Stimulated activated CD4-positive, alpha-beta T cell treated with anti-CD3 and anti-CD28 coated beads, TNF-alpha, amount 100 ng/mL, for 48 hours (primary cell): ENCODE measurements at regions not wholly inside any gene's neighbourhood (a gene's known extent, or its start where the extent isn't known, plus 50 kb on each side); places are given as distances from the start of the nearest gene placed in this dataset.
A peak's percentile ranks its signal among the peaks of the same experiment; 100 is the strongest.
"Not testable (repeated sequence)": the region's sequence is repeated elsewhere in the genome, so short reads cannot be mapped to it uniquely, and the experiment has no call there.

Experiments used
- DNase-seq, 3 donors: peaks; one replicate each; pipeline ENCODE4 v3.0.0-alpha.2; 2020; ENCODE audit warnings: low read depth in 3 of 3

- DNase-seq, result not testable (repeated sequence)
Measured at GRCh38 chr16:88242312-88243295, 140.2 kb upstream of the ZNF469 start.

GRCh38 chr16:88243921-88244320 is 138.8 kb upstream of the ZNF469 start:
- DNase-seq, result not testable (repeated sequence)

GRCh38 chr16:88245241-88246081 is 137.3 kb upstream of the ZNF469 start:
- not testable (repeated sequence) for DNase-seq

GRCh38 chr16:88246955-88247582 is 135.7 kb upstream of the ZNF469 start:
- DNase-seq, result not testable (repeated sequence)

DNA sequence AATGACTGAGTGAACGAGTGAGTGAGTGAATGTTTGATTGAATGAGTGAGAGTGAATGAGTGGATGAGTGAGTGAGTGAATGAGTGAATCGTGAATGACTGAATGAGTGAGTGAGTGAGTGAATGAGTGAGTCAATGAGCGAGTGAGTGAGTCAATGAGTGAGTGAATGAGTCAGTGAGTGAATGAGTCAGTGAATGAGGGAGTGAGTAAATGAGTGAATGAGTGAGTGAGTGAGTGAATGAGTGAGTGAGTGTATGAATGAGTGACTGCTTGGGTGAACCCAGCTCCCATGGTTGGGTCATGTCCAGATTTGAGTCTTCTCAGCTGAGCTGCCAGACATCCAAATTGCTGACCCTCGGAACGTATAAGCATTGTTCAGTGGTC is 135.2 kb upstream of the ZNF469 start:
- not testable (repeated sequence) for DNase-seq

- DNase-seq, result not testable (repeated sequence)
Measured at GRCh38 chr16:88248761-88249160, 134.0 kb upstream of the ZNF469 start.

DNA sequence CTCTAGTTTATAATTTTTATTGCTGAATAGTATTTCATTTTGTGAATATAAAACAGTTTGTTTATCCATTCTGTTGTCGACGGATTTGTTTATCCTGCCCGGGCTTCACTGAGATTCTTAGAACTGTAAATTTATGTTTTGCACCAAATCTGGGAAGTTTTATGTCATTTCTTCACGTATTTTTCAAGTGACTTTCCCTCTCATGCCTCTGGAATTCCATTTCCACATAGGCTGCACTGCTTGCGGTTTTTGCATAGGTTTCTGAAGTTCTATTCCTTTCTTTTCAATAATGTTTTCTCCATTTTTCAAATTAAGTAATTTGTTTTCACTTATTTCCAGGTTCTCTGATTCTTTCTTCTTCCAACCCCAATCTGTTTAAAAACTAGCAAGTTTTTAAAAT is 132.4 kb upstream of the ZNF469 start:
- DNase-seq, result not testable (repeated sequence)

DNA sequence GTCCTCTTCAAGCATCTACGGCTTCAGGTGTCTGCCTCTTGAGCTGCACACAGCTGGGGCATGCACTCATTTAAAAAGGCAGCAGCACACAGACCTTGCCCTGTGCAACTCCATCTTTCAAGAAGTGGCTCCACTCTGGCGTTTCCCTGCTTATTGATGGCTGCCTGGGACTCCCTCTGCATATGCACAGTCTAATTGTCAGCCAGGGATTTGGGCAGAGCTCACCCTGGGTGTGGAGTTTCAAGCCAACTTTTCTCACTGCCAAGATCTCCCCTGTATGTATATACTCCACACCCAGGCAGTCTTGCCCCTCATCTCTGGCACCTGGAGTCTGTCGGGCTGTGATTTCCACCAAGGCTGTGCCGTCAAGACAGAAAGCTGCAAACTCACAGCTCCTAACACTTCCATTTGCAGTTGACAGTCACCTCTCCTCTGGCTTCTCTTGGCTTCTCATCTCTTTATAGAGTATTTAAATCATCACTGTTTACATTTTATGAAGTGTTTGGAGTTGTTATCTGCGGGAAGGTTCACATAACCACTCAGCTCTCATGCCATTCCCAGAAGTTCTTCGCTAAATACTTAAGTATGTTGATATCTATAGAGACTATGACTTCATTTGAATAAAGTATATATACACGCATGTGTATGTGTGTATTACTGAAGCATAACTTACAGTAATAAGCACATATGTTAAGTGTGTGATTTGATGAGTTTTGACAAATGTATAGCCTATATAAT is 130.5 kb upstream of the ZNF469 start:
- not testable (repeated sequence) for DNase-seq

DNA sequence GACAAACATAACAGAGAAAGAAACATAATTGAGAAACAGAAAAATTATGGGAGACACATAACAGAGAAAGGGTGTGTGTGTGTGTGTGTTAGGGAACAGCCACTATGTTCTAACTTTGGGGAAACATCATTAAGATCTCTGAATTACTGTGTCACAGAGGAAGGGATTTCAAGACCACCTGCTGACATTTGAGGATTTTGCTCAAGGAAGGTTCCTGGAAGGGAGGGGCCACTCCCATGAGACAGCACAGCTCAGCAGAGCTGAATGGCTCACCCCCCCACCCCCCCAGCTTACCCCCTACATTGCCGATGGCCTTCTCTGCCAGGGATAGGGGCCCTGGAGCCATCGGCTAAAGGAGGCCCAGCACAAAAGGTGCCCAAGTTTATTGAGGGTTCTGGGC is 124.6 kb upstream of the ZNF469 start:
- DNase-seq, result not testable (repeated sequence)

- DNase-seq, result not testable (repeated sequence)
Measured at GRCh38 chr16:88258764-88259525, 123.8 kb upstream of the ZNF469 start.

GRCh38 chr16:88259538-88259937 is 123.2 kb upstream of the ZNF469 start:
- not testable (repeated sequence) for DNase-seq

- not testable (repeated sequence) for DNase-seq
Measured at GRCh38 chr16:88260146-88260545, 122.6 kb upstream of the ZNF469 start.

DNA sequence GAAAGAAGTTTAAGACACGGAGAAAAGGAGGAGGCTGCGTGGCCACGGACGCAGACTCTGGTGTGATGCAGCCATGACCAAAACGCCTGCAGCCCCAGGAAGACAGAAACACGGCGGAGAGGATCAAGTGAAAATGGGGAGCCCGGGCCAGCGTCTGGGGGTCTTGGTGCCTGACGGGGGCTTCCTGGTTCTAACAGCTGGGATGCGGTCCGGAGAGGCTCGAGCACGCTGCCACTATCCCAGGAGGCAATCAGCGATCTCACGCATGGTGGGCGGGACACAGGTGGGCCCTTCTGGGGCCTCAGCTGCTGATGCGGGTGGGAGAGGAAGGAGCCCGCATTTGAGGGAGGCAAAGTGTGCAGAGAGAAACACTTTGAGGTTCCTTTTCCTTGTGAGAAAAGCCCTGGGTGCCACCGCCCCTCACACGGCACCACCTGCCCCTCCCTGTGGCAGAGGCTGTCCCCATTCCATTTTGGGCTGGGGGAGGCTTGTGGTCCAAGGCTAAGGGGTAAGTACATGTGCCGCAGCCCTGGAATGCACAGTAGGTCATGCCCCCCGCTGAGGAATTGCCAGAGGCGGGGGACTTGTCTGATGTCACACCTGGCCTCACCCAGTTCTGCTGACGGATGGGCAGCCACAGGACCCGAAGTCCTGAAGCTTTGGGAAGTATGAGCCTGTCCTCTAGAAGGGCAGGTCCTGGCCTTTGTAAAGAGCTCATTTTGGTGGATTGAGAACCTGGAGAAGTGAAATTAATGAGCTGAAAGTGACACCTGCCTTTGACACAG is 121.7 kb upstream of the ZNF469 start:
- DNase-seq, result not testable (repeated sequence)

DNA sequence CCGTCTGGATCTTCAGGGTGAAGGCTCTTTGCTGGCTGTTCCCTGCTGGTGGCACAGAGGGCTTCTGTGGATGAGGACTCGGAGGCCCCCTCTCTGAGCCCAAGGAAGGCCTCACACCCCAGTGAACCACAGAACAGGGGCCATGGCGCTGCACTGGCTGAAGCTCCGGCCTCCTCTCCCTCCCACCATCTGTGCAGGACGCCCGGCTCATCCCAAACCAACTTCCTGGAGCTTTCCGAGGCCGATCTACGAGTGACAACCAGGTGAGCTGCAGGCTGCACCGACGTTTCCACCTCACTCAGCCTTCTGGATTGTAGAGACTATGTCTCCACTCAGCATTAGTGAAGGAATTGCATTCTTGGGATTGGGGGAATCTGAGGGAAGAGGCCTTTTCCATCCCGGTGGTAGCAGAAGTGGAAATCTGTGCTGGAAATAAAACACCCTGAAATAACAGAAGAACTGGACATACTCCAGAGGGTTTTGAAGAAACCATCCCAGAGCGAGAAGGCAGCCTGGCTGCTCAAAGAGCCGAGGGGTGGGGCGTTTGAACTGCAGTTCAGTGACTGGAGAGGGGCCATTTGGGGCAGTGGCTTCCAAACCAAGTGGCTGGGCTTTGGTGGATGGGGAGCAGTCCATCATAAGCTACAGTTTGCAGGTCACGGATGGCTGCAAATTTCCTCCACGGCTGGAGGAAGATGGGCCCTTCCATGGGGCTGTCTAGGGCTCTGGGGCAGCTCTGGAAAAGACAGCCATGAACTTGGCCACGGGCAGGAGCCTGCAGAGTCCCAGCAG is 120.7 kb upstream of the ZNF469 start:
- not testable (repeated sequence) for DNase-seq

- not testable (repeated sequence) for DNase-seq
Measured at GRCh38 chr16:88262858-88263563, 119.7 kb upstream of the ZNF469 start.

DNA sequence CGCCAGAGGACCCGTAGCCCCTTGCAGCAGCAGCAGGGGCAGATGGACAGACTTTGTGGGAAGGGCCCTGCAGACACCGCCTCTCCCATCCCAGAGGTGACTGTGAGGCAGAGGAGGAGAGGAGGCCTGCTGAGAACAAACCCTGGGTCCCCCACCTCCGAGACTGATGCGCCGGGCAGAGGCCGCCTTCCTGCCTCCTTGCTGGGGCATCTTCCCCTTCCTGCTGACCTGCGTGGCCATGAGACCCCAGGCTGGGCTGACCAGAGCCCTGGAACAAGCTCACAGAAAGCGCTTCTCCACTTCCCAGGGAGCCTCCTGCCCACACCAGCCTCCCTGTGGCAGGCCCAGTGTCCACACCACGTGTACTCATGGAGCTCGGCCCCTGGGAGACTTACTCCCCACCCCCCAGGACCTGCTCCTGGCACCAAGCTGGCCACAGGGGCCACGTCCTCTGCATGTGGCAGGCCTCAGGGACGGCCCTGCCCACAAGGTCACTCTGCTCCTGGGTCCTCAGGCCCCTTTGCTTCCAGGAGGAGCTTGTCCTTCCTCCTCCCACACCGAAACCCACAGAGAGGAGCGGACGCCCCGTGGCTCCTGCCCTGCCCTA is 119.0 kb upstream of the ZNF469 start:
- not testable (repeated sequence) for DNase-seq

DNA sequence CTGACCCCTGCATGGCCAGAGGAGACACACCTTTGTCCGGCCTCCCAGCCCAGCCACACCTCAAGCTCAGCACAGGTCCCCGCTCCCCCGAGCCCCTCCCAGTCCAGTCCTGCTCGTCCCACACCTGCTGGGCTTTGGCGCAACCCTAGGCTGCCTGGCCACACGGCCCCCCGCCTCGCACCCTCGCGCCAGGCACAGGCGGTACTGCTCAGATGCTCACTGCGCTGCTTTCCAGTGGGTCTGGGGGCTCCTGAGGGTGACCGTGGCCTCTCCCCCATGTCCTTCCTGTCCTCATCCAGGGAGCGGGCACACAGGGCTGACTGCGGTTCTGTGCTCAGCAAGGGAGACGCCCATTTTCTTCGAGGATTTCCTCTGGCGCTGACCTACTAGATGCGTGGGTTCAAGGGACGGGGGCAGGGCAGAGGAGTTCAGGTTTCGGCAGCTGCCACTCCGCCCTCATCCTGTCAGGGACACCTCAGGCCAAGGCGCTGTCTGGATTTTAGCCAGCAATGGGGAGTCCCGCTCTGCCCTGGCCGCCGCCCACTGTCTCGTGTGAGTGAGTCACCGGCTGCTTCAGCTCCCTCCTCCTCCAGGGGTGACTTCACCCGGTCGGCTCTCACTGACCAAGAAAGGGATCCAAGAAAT is 118.0 kb upstream of the ZNF469 start:
- DNase-seq, result peak; percentile 21 to 63 (median 40)
